Small intestine (tissue), 7 donors: ENCODE measurements at regions not wholly inside any gene's neighbourhood (a gene's known extent, or its start where the extent isn't known, plus 50 kb on each side); places are given as distances from the start of the nearest gene placed in this dataset.

Experiments
- DNase-seq, 2 donors: peaks; one replicate each; pipeline versions ENCODE4 v3.0.0 to v3.0.0-alpha.2; 2013
- FAIRE-seq: peaks from 2 replicates; lab custom pipeline; 2012; peaks lifted over from hg19 to GRCh38; lab: Jason Lieb, UNC
- H3K27ac ChIP-seq, 3 donors: one replicate each; pipeline ENCODE4 v1.5.1; 2013; ENCODE audit warnings: low read length in 2 of 3, mild to moderate bottlenecking in 2 of 3, control low read depth in 1 of 3, inconsistent platforms in 1 of 3, low read depth in 1 of 3, moderate library complexity in 1 of 3
- H3K27me3 ChIP-seq, 3 donors: one replicate each; pipeline ENCODE4 v1.6.1; 2013; ENCODE audit warnings: low read length in 3 of 3, inconsistent platforms in 1 of 3; ENCODE audit not compliant: control insufficient read depth in 3 of 3, insufficient read depth in 3 of 3
- H3K36me3 ChIP-seq, 3 donors: one replicate each; pipeline ENCODE4 v1.6.1; 2013; ENCODE audit warnings: low read length in 3 of 3, inconsistent platforms in 1 of 3, low read depth in 1 of 3, mild to moderate bottlenecking in 1 of 3, moderate library complexity in 1 of 3; ENCODE audit not compliant: control insufficient read depth in 3 of 3, insufficient read depth in 2 of 3
- H3K4me1 ChIP-seq, 3 donors: one replicate each; pipeline ENCODE4 v1.6.1; 2013; ENCODE audit warnings: low read length in 2 of 3, inconsistent platforms in 1 of 3, low read depth in 1 of 3, mild to moderate bottlenecking in 1 of 3, moderate library complexity in 1 of 3; ENCODE audit not compliant: control insufficient read depth in 3 of 3, insufficient read depth in 2 of 3
- H3K4me3 ChIP-seq, 3 donors: one replicate each; pipeline ENCODE4 v1.5.1; 2013; ENCODE audit warnings: low read length in 3 of 3, control low read depth in 1 of 3, inconsistent platforms in 1 of 3, low read depth in 1 of 3, mild to moderate bottlenecking in 1 of 3, moderate library complexity in 1 of 3
- H3K9me3 ChIP-seq, 2 donors: one replicate each; pipeline ENCODE4 v1.6.1; 2013; ENCODE audit warnings: low read depth in 1 of 2, low read length in 1 of 2; ENCODE audit not compliant: control insufficient read depth in 2 of 2, insufficient read depth in 1 of 2
- WGBS, 3 donors: extraction: QIAGEN DNeasy Blood & Tissue Kit; methylation state at CpG; one replicate each; pipeline ENCODE4 v1.1.7; 2013; 5-methylcytosine and 5-hydroxymethylcytosine counted together
- donor health status: healthy with polysubstance abuse.
- donor health status: control.
- donor health status: control.
- donor health status: Bipolar disorder and iron deficiency.
- donor health status: healthy.

DNA sequence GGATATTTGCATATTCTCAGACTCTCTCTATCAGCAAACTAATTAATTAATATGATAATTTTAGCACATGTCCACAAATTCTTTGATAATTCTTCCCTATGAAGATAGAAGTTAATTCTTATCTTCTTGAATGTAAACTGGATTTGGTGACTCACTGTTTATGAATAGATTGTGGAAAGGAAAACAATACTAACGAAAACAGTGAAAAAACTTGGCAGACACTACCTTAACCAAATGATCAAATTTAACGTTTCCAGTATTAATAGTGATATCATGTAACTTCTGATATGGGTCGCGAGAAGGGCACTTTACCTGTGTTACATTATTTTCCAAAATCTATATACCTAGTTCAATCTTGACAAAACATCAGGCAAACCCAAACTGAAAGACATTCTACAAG lies 401.0 kb downstream of the SI start:
- no peaks in the 10 kb centered on the region for H3K27me3 ChIP-seq
- 56 to 64% (median 61%) methylated on average over 4 of the region's 4 CpGs for WGBS, 3 donors
- H3K36me3 ChIP-seq: no peaks in the 10 kb centered on the region
- H3K9me3 ChIP-seq: no peaks in the 10 kb centered on the region
- no peaks in the 10 kb centered on the region for H3K4me1 ChIP-seq
- H3K27ac ChIP-seq: no peak overlapping the region
- DNase-seq: no peak
- H3K4me3 ChIP-seq: no peak overlapping the region
- no peak for FAIRE-seq

DNA sequence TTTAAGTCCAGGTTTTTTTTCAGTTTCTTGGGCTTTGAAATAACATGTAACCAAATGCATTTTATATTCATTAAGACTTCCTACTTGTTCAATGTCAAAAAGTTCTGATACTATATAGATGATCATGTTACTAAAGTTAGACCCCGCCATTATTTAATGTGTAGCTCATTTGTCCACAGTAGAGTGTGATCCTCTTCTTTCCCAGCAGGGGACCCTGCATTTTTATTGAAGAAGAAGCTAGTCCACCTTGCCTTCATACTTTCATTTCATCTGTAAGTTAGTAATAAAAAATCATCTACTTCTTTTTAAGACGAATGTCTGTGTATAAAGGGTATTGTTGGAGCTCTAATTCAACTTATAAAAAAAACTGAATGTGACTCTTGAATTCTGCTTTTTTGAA lies 404.6 kb downstream of the SI start:
- Histone ChIP-seq H3K36me3 (no peaks in the 10 kb centered on the region), H3K27me3 (no peaks in the 10 kb centered on the region), H3K4me1 (no peaks in the 10 kb centered on the region), H3K9me3 (no peaks in the 10 kb centered on the region), H3K4me3 (no peak overlapping the region), H3K27ac (no peak overlapping the region)
- 81 to 84% (median 84%) methylated on average over 2 of the region's 2 CpGs for WGBS, 3 donors
- DNase-seq (no peak), FAIRE-seq (no peak)

GRCh38 chr3:164658125-164658524 lies 420.2 kb downstream of the SI start:
- H3K36me3 ChIP-seq: no peaks in the 10 kb centered on the region
- no peaks in the 10 kb centered on the region for H3K4me1 ChIP-seq
- H3K9me3 ChIP-seq: no peaks in the 10 kb centered on the region
- 77 to 88% (median 77%) methylated on average over 1 of the region's 1 CpG for WGBS, 3 donors
- H3K27me3 ChIP-seq: no peaks in the 10 kb centered on the region
- DNase-seq (no peak), FAIRE-seq (no peak)
- H3K27ac ChIP-seq: no peak overlapping the region
- no peak overlapping the region for H3K4me3 ChIP-seq

GRCh38 chr3:164657631-164658030 lies 420.7 kb downstream of the SI start:
- H3K4me3 ChIP-seq: no peak overlapping the region
- H3K36me3 ChIP-seq: no peaks in the 10 kb centered on the region
- FAIRE-seq (no peak), DNase-seq (no peak)
- no peaks in the 10 kb centered on the region for H3K27me3 ChIP-seq
- WGBS, 3 donors: 80 to 91% (median 88%) methylated on average over 3 of the region's 3 CpGs
- no peaks in the 10 kb centered on the region for H3K4me1 ChIP-seq
- no peaks in the 10 kb centered on the region for H3K9me3 ChIP-seq
- H3K27ac ChIP-seq: no peak overlapping the region

GRCh38 chr3:164655462-164655861 lies 422.8 kb downstream of the SI start:
- DNase-seq: no peak
- Histone ChIP-seq H3K27me3 (no peaks in the 10 kb centered on the region), H3K27ac (no peak overlapping the region), H3K36me3 (no peaks in the 10 kb centered on the region), H3K4me3 (no peak overlapping the region), H3K4me1 (no peaks in the 10 kb centered on the region), H3K9me3 (no peaks in the 10 kb centered on the region)
- WGBS, 3 donors: 26 to 46% (median 40%) methylated on average over 2 of the region's 2 CpGs
- no peak for FAIRE-seq

DNA sequence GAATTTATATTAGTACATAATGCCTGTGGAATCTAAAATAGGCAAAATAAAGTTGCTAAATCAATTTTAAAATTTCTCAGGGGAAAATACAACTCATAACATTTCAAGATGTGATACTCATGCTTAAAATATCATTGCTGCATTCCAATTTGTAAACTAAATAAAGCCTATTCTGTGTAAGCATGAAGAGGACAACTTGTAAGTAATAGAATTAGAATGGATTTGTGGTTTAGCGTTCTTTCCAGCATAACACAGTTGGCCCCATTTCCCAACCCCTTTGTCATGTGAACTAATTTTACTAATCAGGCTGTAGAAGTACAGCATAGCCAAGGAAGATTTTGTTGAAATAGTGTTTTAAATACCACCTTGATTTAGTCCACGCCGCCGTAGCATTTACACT lies 437.2 kb downstream of the SI start:
- Histone ChIP-seq H3K4me3 (no peak overlapping the region), H3K27me3 (no peaks in the 10 kb centered on the region), H3K9me3 (no peaks in the 10 kb centered on the region), H3K4me1 (no peaks in the 10 kb centered on the region), H3K36me3 (no peaks in the 10 kb centered on the region), H3K27ac (no peak overlapping the region)
- WGBS, 3 donors: 70 to 93% (median 92%) methylated on average over 4 of the region's 4 CpGs
- DNase-seq: no peak
- no peak for FAIRE-seq

DNA sequence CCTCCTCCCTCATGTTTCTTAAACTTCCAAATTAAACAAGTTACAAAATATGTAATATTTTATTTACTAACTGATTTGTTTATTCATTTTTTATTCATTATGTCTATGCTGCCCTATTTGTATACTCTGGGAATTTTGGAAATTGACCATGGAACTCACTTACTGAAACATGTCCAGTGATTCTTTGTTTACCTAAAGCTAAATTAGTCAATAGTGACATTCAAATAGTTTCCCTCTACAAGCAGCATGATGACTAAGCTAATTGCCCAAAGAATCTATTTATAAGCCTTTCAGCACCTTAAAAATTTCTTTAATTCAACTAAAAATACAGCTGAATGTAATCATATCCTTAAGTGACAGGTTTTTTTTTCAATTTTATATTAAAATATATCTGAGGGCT lies 437.7 kb downstream of the SI start:
- H3K36me3 ChIP-seq: no peaks in the 10 kb centered on the region
- DNase-seq (no peak), FAIRE-seq (no peak)
- H3K4me1 ChIP-seq: no peaks in the 10 kb centered on the region
- no peak overlapping the region for H3K27ac ChIP-seq
- H3K9me3 ChIP-seq: no peaks in the 10 kb centered on the region
- no peak overlapping the region for H3K4me3 ChIP-seq
- H3K27me3 ChIP-seq: no peaks in the 10 kb centered on the region

GRCh38 chr3:164620956-164621355 lies 457.3 kb downstream of the SI start:
- H3K4me3 ChIP-seq: no peak overlapping the region
- WGBS, 3 donors: 63 to 87% (median 76%) methylated on average over 1 of the region's 1 CpG
- FAIRE-seq (no peak), DNase-seq (no peak)
- H3K36me3 ChIP-seq: no peaks in the 10 kb centered on the region
- H3K4me1 ChIP-seq: no peaks in the 10 kb centered on the region
- H3K27me3 ChIP-seq: no peaks in the 10 kb centered on the region
- no peaks in the 10 kb centered on the region for H3K9me3 ChIP-seq
- no peak overlapping the region for H3K27ac ChIP-seq

- no peaks in the 10 kb centered on the region for H3K9me3 ChIP-seq
- FAIRE-seq: no peak
- H3K4me1 ChIP-seq: no peaks in the 10 kb centered on the region
- WGBS, 3 donors: 68 to 80% (median 78%) methylated on average over 4 of the region's 4 CpGs
- no peaks in the 10 kb centered on the region for H3K27me3 ChIP-seq
- DNase-seq: no peak
- no peak overlapping the region for H3K27ac ChIP-seq
- no peaks in the 10 kb centered on the region for H3K36me3 ChIP-seq
- no peak overlapping the region for H3K4me3 ChIP-seq
Observed at GRCh38 chr3:164620423-164620822, 457.9 kb downstream of the SI start.
